T follicular helper cell (primary cell): ENCODE measurements at regions not wholly inside any gene's neighbourhood (a gene's known extent, or its start where the extent isn't known, plus 50 kb on each side); places are given as distances from the start of the nearest gene placed in this dataset.
"Not testable (repeated sequence)": the region's sequence is repeated elsewhere in the genome, so short reads cannot be mapped to it uniquely, and the experiment has no call there.

Source experiments
- DNase-seq: peaks from one replicate; pipeline ENCODE4 v3.0.0-alpha.2; 2020; ENCODE audit warnings: low read depth

GRCh38 chrX:140065961-140066662, 100.8 kb upstream of the CXorf66 start:
- no peak for DNase-seq

- DNase-seq, result no peak
These were observed 99.7 kb upstream of the CXorf66 start for GRCh38 chrX:140064993-140065392.

- peak; percentile 21 for DNase-seq
These were observed 91.7 kb upstream of the CXorf66 start for GRCh38 chrX:140057001-140057411.

GRCh38 chrX:140053846-140054245, 88.5 kb upstream of the CXorf66 start:
- no peak for DNase-seq

- DNase-seq, result no peak
These were observed 85.6 kb upstream of the CXorf66 start for GRCh38 chrX:140050906-140051305.

- no peak for DNase-seq
These were observed 75.1 kb upstream of the CXorf66 start for GRCh38 chrX:140040386-140040785.

- DNase-seq, result no peak
These were observed 73.5 kb upstream of the CXorf66 start for GRCh38 chrX:140038842-140039241.

GRCh38 chrX:140034916-140035315, 69.6 kb upstream of the CXorf66 start:
- DNase-seq, result no peak

- DNase-seq, result no peak
These were observed 57.2 kb upstream of the CXorf66 start for GRCh38 chrX:140022482-140022881.

GRCh38 chrX:140019134-140019533, 53.8 kb upstream of the CXorf66 start:
- not testable (repeated sequence) for DNase-seq
